PC-9 (cell line): ENCODE measurements at regions not wholly inside any gene's neighbourhood (a gene's known extent, or its start where the extent isn't known, plus 50 kb on each side); places are given as distances from the start of the nearest gene placed in this dataset.

Source experiments
- BruUV-seq: library from RNA; stranded (reverse); fragments of 400-500 nt; replicated peaks from 2 replicates; lab custom pipeline; 2021; lab: Mats Ljungman, UMichigan
- CTCF ChIA-PET: fragments of 300-600 bp; sonication (Branson Sonifier 250); formaldehyde crosslinking; loops from one replicate; lab custom pipeline; 2022; ENCODE audit warnings: antibody characterized with exemption; lab: Charles Lee
- POLR2A ChIA-PET: fragments of 300-600 bp; sonication (Branson Sonifier 250); formaldehyde crosslinking; loops from one replicate; lab custom pipeline; 2022; ENCODE audit warnings: antibody characterized with exemption; ENCODE audit not compliant: unreplicated experiment; lab: Charles Lee
- DNase-seq, 2 experiments: peaks; one replicate each; pipeline versions ENCODE4 v3.0.0 to v3.0.0-alpha.2; 2015 to 2022; ENCODE audit warnings: mixed read lengths in 1 of 2
- H2AFZ ChIP-seq: fragments of 200-600 bp; sonication (generic); 2 replicates; pipeline ENCODE4 v1.8.1; 2017; ENCODE audit warnings: antibody characterized with exemption
- H3F3A ChIP-seq: fragments of 200-600 bp; sonication (generic); 2 replicates; pipeline ENCODE4 v1.8.1; 2017; ENCODE audit warnings: antibody characterized with exemption, mild to moderate bottlenecking, low read depth; ENCODE audit not compliant: insufficient read depth
- H3K27ac ChIP-seq: fragments of 200-600 bp; sonication (generic); 2 replicates; pipeline ENCODE4 v1.6.1; 2016; ENCODE audit warnings: mixed run types
- H3K27me3 ChIP-seq: fragments of 200-600 bp; sonication (generic); 2 replicates; pipeline ENCODE4 v1.6.1; 2016; ENCODE audit warnings: low read depth, mixed run types; ENCODE audit not compliant: insufficient read depth
- H3K36me3 ChIP-seq: fragments of 200-600 bp; sonication (generic); 2 replicates; pipeline ENCODE4 v1.6.1; 2016; ENCODE audit warnings: low read depth, mixed run types
- H3K4me1 ChIP-seq: fragments of 200-600 bp; sonication (generic); replicated peaks from 2 replicates; pipeline ENCODE4 v1.6.1; 2016; ENCODE audit warnings: mixed run types; ENCODE audit not compliant: insufficient read depth
- H3K4me2 ChIP-seq: fragments of 200-600 bp; sonication (generic); 2 replicates; pipeline ENCODE4 v1.6.1; 2017; ENCODE audit warnings: mixed run types
- H3K4me3 ChIP-seq: fragments of 200-600 bp; sonication (generic); 2 replicates; pipeline ENCODE4 v1.6.1; 2016; ENCODE audit warnings: mixed run types
- H3K79me2 ChIP-seq: fragments of 200-600 bp; sonication (generic); 2 replicates; pipeline ENCODE4 v1.6.1; 2017; ENCODE audit warnings: low read depth, mixed run types
- H3K9me2 ChIP-seq: fragments of 200-600 bp; sonication (generic); 2 replicates; pipeline ENCODE4 v1.8.1; 2017; ENCODE audit warnings: mild to moderate bottlenecking; ENCODE audit not compliant: insufficient read depth
- H3K9me3 ChIP-seq: fragments of 200-600 bp; sonication (generic); 2 replicates; pipeline ENCODE4 v1.8.1; 2016; ENCODE audit warnings: low read depth; ENCODE audit not compliant: insufficient read depth
- H4K20me1 ChIP-seq: fragments of 200-600 bp; sonication (generic); 2 replicates; pipeline ENCODE4 v1.8.1; 2017; ENCODE audit not compliant: insufficient read depth
- EZH2 ChIP-seq: fragments of 200-600 bp; sonication (generic); IDR thresholded peaks from 2 replicates; pipeline ENCODE4 v1.8.0; 2017; ENCODE audit warnings: antibody characterized with exemption, low read depth
- intact Hi-C: fragments of 100-400 bp; cut with micrococcal nuclease; formaldehyde crosslinking; loops from one replicate; pipeline ENCODE4 v1.10.0; 2022; ENCODE audit not compliant: unreplicated experiment
- TF ChIP-seq, protein P1 (sequence below): fragments of 200-600 bp; sonication (generic); conservative IDR thresholded peaks from 2 replicates; pipeline ENCODE4 v1.6.1; 2017; ENCODE audit warnings: mixed run types, antibody characterized with exemption, mild to moderate bottlenecking, moderate library complexity

DNA sequence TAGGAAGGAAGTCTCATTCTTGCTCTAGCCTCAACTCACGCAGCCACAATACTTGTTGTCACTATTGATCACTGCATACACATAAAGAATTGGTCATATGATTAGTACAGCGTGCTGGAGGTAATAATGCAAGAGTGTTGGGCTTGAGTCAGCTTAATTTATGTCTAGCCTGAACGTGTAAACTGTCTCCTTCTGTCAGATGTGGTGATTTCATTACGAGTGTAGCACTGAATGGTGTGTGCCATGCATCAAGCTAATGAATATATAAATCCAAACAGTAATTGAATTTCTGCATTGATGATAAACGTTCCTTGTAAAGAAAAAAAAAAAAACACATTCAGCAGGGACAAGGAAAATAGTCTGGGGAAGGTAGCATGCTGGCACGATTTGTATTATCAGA is 396.2 kb upstream of the RAG2 start:
- Histone ChIP-seq H3K4me3 (no peak overlapping the region), H3K27me3 (no peaks in the 10 kb centered on the region), H3K79me2 (no peaks in the 10 kb centered on the region), H3K36me3 (no peaks in the 10 kb centered on the region), H3K4me1 (no peaks in the 10 kb centered on the region), H3K4me2 (no peak overlapping the region), H2AFZ (no peak overlapping the region), H3F3A (no peaks in the 10 kb centered on the region), H3K9me2 (no peaks in the 10 kb centered on the region), H3K27ac (no peak overlapping the region), H4K20me1 (no peaks in the 10 kb centered on the region), H3K9me3 (no peaks in the 10 kb centered on the region)
- intact Hi-C loops, result no loop called here
- no TSS peak for BruUV-seq
- ChIA-PET CTCF (no interaction called here), POLR2A (no interaction called here)
- TF ChIP-seq, protein P1, sequence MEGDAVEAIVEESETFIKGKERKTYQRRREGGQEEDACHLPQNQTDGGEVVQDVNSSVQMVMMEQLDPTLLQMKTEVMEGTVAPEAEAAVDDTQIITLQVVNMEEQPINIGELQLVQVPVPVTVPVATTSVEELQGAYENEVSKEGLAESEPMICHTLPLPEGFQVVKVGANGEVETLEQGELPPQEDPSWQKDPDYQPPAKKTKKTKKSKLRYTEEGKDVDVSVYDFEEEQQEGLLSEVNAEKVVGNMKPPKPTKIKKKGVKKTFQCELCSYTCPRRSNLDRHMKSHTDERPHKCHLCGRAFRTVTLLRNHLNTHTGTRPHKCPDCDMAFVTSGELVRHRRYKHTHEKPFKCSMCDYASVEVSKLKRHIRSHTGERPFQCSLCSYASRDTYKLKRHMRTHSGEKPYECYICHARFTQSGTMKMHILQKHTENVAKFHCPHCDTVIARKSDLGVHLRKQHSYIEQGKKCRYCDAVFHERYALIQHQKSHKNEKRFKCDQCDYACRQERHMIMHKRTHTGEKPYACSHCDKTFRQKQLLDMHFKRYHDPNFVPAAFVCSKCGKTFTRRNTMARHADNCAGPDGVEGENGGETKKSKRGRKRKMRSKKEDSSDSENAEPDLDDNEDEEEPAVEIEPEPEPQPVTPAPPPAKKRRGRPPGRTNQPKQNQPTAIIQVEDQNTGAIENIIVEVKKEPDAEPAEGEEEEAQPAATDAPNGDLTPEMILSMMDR, result no peak
- TF ChIP-seq EZH2, result no peak
- no peak for DNase-seq

DNA sequence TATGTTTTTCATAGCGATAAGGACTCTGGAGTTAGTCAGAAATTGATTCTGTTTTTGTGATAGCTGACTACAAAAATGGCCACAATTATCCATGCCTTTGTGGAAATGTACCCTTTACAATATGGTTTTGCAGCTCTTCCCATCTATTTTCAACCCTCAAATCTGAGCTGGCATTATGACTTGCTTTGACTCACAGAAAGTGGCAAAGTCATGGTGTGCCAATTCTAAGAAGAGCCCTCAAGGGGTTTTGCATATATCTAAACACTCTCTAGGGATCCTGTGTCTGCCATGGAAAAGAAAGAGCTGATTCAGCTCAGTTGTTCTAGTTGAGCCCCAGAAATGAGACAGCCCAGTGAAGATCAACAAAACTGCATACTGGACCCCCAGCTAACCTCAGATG is 390.5 kb upstream of the RAG2 start:
- Histone ChIP-seq H3K36me3 (no peaks in the 10 kb centered on the region), H3K4me2 (no peak overlapping the region), H3K27me3 (no peaks in the 10 kb centered on the region), H3F3A (no peaks in the 10 kb centered on the region), H3K4me1 (no peaks in the 10 kb centered on the region), H3K9me2 (no peaks in the 10 kb centered on the region), H3K27ac (no peak overlapping the region), H4K20me1 (no peaks in the 10 kb centered on the region), H3K4me3 (no peak overlapping the region), H3K9me3 (no peaks in the 10 kb centered on the region), H2AFZ (no peak overlapping the region), H3K79me2 (no peaks in the 10 kb centered on the region)
- BruUV-seq, result no TSS peak
- intact Hi-C loops, result no loop called here
- ChIA-PET POLR2A (no interaction called here), CTCF (no interaction called here)
- no peak for DNase-seq
- TF ChIP-seq EZH2, result no peak
- TF ChIP-seq, protein P1, result no peak

DNA sequence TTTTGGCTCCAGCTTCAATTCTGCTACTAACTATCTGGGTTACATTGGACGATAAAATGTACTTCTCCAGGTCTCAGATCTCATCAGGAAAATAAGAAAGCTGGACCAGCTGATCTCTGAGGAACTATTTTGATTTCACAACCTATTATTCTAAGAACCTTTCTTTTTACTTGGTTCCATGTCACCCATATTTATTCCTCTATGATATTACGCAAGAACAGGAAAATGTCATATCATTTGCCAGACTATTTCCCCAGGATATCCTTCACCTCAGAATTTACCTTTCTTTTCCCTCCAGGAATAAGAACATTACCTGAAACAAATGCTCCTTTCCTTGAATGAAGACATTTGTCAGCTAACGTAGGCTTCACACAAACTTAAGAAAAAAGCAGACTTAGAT is 387.5 kb upstream of the RAG2 start:
- H3K27ac ChIP-seq, result no peak overlapping the region
- H4K20me1 ChIP-seq, result no peaks in the 10 kb centered on the region
- no peak for TF ChIP-seq EZH2
- TF ChIP-seq, protein P1, result no peak
- no peaks in the 10 kb centered on the region for H3K27me3 ChIP-seq
- no peaks in the 10 kb centered on the region for H3K9me2 ChIP-seq
- no peaks in the 10 kb centered on the region for H3F3A ChIP-seq
- H2AFZ ChIP-seq, result no peak overlapping the region
- H3K4me1 ChIP-seq, result no peaks in the 10 kb centered on the region
- H3K36me3 ChIP-seq, result no peaks in the 10 kb centered on the region
- CTCF ChIA-PET, result no interaction called here
- H3K4me2 ChIP-seq, result no peak overlapping the region
- no peak overlapping the region for H3K4me3 ChIP-seq
- no peaks in the 10 kb centered on the region for H3K9me3 ChIP-seq
- intact Hi-C loops, result no loop called here
- no TSS peak for BruUV-seq
- no peaks in the 10 kb centered on the region for H3K79me2 ChIP-seq
- DNase-seq, result no peak
- POLR2A ChIA-PET, result no interaction called here
